ENCODE measurements at regions not wholly inside any gene's neighbourhood (a gene's known extent, or its start where the extent isn't known, plus 50 kb on each side); places are given as distances from the start of the nearest gene placed in this dataset.

DNA sequence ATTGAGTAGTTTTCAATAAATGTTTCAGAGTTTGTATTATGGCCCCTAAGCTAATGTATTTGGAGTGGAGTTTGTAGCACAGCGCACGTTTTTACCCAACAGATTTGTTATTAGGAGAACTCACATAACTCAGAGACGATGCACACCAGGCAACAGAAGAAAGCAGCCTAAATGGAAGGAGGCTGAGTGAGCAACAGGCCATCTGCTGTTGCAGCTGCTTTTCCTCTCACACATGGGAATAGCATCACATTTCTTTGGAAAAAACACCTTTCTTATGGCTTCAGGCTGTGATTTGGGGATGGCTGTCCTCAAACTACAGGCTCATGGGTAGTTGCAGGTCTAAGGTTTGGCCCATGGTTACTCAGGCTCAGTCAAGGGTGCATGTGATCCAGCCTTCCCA is 469.3 kb upstream of the MCTP2 start:
- Histone ChIP-seq H3K14ac (ENCODE audit: insufficient read length) (no peak overlapping the region), H3K4ac (replicated peaks; ENCODE audit: insufficient read length, low read depth, low read length) (no peak overlapping the region), H2BK20ac (ENCODE audit: low read length) (no peak overlapping the region), H3K9me3 (ENCODE audit: insufficient read depth in 2 of 2, low read depth in 1 of 2, low read length in 1 of 2) (no peaks in the 10 kb centered on the region; a peak in 1 of 4 replicates), H3K36me3 (ENCODE audit: control insufficient read depth in 2 of 4, insufficient read depth in 4 of 4, low read length in 3 of 4) (no peaks in the 10 kb centered on the region), H2BK5ac (ENCODE audit: low read depth, low read length) (no peak overlapping the region), H3K27ac (ENCODE audit: low read depth, low read length) (no peak overlapping the region), H3K23ac (ENCODE audit: insufficient read length) (no peak overlapping the region), H3K56ac (replicated peaks; ENCODE audit: insufficient read length, low read depth, low read length) (no peak overlapping the region), H3K79me1 (ENCODE audit: low read depth, low read length) (no peaks in the 10 kb centered on the region), H2AK5ac (ENCODE audit: low read depth, low read length) (no peak overlapping the region), H3K23me2 (ENCODE audit: low read depth, low read length) (no peaks in the 10 kb centered on the region), H3K4me2 (ENCODE audit: insufficient read depth in 1 of 2, low read depth in 2 of 2, low read length in 2 of 2) (no peak overlapping the region), H3K27me3 (replicated peaks in 1 of 4; ENCODE audit: control insufficient read depth in 3 of 4, extremely low read depth in 1 of 4, insufficient read depth in 3 of 4, low read length in 3 of 4) (no peaks in the 10 kb centered on the region), H2BK12ac (ENCODE audit: low read depth, low read length) (no peak overlapping the region), H3K4me3 (ENCODE audit: extremely low read depth in 1 of 4, insufficient read depth in 2 of 4, low read depth in 3 of 4, low read length in 4 of 4) (no peak overlapping the region), H2BK15ac (ENCODE audit: low read length) (no peak overlapping the region), H2AFZ (ENCODE audit: low read length) (no peak overlapping the region), H3K18ac (ENCODE audit: extremely low read depth, low read length) (no peak overlapping the region), H4K8ac (ENCODE audit: extremely low read depth, insufficient read depth, low read length) (no peak overlapping the region), H4K91ac (replicated peaks; ENCODE audit: insufficient read length, low read length) (no peak overlapping the region), H4K5ac (ENCODE audit: insufficient read length, low read depth, low read length) (no peak overlapping the region), H3K79me2 (ENCODE audit: control insufficient read depth in 1 of 2, insufficient read depth in 2 of 2, low read length in 2 of 2) (no peaks in the 10 kb centered on the region), H2BK120ac (replicated peaks; ENCODE audit: low read depth, low read length) (no peak overlapping the region), H4K20me1 (replicated peaks in 1 of 2; ENCODE audit: control insufficient read depth in 1 of 2, insufficient read depth in 2 of 2, low read length in 2 of 2) (no peaks in the 10 kb centered on the region), H3K4me1 (replicated peaks in 1 of 4; ENCODE audit: control insufficient read depth in 3 of 4, insufficient read depth in 4 of 4, low read length in 3 of 4) (no peaks in the 10 kb centered on the region), H3K9ac (replicated peaks in 1 of 4; ENCODE audit: extremely low read depth in 1 of 4, low read depth in 3 of 4, low read length in 3 of 4) (no peak overlapping the region)
- ChIA-PET POLR2A (ENCODE audit: partially characterized antibody) (no interaction called here), CTCF (ENCODE audit: partially characterized antibody) (interaction anchor here (1.4 kb wide), 1 partner anchor 14 kb away, joined by 3 read pairs; no protein-coding TSS in a partner anchor)
- TF ChIP-seq EGR1 (IDR thresholded peaks at IDR 0.05; ENCODE audit: borderline replicate concordance, low read depth, low read length) (no peak), FOSL1 (IDR thresholded peaks at IDR 0.05; ENCODE audit: insufficient read depth, low read depth, low read length) (no peak), RBBP5 (IDR thresholded peaks at IDR 0.05; ENCODE audit: borderline replicate concordance, low read depth, low read length) (no peak), SIRT6 (IDR thresholded peaks at IDR 0.05; ENCODE audit: low read length) (no peak), KDM4A (IDR thresholded peaks at IDR 0.05; ENCODE audit: low read depth, low read length, severe bottlenecking) (no peak), MAFK (IDR thresholded peaks at IDR 0.05; ENCODE audit: low read depth, low read length) (no peak), TBP (IDR thresholded peaks at IDR 0.05; ENCODE audit: low read depth, low read length) (no peak), SP4 (IDR thresholded peaks at IDR 0.05; ENCODE audit: low read length) (no peak), HDAC6 (IDR thresholded peaks at IDR 0.05; ENCODE audit: low read depth, low read length) (no peak)
- FAIRE-seq (no peak), DNase-seq (ENCODE audit: low read depth in 1 of 2, low spot score in 2 of 2) (no peak)
- 91% methylated on average over 3 of the region's 3 CpGs; no CpG with 5 or more reads in 1 of the 2 experiments for WGBS, 2 experiments (ENCODE audit: extremely low coverage in 1 of 2, insufficient coverage in 1 of 2, insufficient read length in 1 of 2, insufficient replicate concordance in 2 of 2, low coverage in 1 of 2, low lambda C conversion rate in 2 of 2, missing lambda C conversion rate in 1 of 2)

Data from H1 (cell line).